HepG2 (cell line): ENCODE measurements at regions not wholly inside any gene's neighbourhood (a gene's known extent, or its start where the extent isn't known, plus 50 kb on each side); places are given as distances from the start of the nearest gene placed in this dataset.
A peak's percentile ranks its signal among the peaks of the same experiment; 100 is the strongest.

Source experiments
- ARNT ChIP-seq: fragments of 450-650 bp; IDR thresholded peaks from 2 replicates; pipeline ENCODE4 v1.6.1; 2017
- CTCF ChIP-seq: sonication (generic); formaldehyde crosslinking; IDR thresholded peaks from 2 replicates; pipeline ENCODE4 v1.5.0; 2020; ENCODE audit warnings: mild to moderate bottlenecking, missing genetic modification reagents, moderate library complexity
- GABPB1 ChIP-seq: IDR thresholded peaks from 2 replicates; pipeline ENCODE4 v1.6.1; 2016; ENCODE audit warnings: mild to moderate bottlenecking, missing genetic modification reagents, moderate library complexity, missing compliant biosample characterization
- HHEX ChIP-seq: IDR thresholded peaks from 2 replicates; pipeline ENCODE4 v1.6.1; 2016; ENCODE audit warnings: control low read depth
- HMG20A ChIP-seq: IDR thresholded peaks from 2 replicates; pipeline ENCODE4 v1.6.1; 2016; ENCODE audit warnings: borderline replicate concordance
- HMGXB4 ChIP-seq, 2 experiments: sonication (generic) in 1 of 2; formaldehyde crosslinking in 1 of 2; IDR thresholded peaks; 2 replicates each; pipeline versions ENCODE4 v1.4.0 to v1.6.1; 2018 to 2020; ENCODE audit warnings: missing genetic modification reagents in 2 of 2, borderline replicate concordance in 1 of 2, low read depth in 1 of 2, mild to moderate bottlenecking in 1 of 2, missing biosample characterization in 1 of 2
- HNF1B ChIP-seq: sonication (generic); formaldehyde crosslinking; IDR thresholded peaks from 2 replicates; pipeline ENCODE4 v1.5.1; 2020; ENCODE audit warnings: mild to moderate bottlenecking, moderate library complexity, missing genetic modification reagents
- KDM2A ChIP-seq: sonication (generic); formaldehyde crosslinking; IDR thresholded peaks from 2 replicates; pipeline ENCODE4 v1.4.0; 2020; ENCODE audit warnings: low read depth, missing genetic modification reagents, borderline replicate concordance
- KDM3A ChIP-seq: IDR thresholded peaks from 2 replicates; pipeline ENCODE4 v1.6.1; 2018; ENCODE audit warnings: low read depth, missing compliant biosample characterization
- KDM5B ChIP-seq: sonication (generic); formaldehyde crosslinking; IDR thresholded peaks from 2 replicates; pipeline ENCODE4 v1.4.0; 2020; ENCODE audit warnings: missing genetic modification reagents, mild to moderate bottlenecking, borderline replicate concordance
- MED1 ChIP-seq: sonication (generic); formaldehyde crosslinking; IDR thresholded peaks from 2 replicates; pipeline ENCODE4 v1.4.0; 2020; ENCODE audit warnings: missing genetic modification reagents
- ONECUT2 ChIP-seq: sonication (generic); formaldehyde crosslinking; IDR thresholded peaks from 2 replicates; pipeline ENCODE4 v1.4.0; 2020; ENCODE audit warnings: missing genetic modification reagents
- POLR2AphosphoS5 ChIP-seq: IDR thresholded peaks from 2 replicates; pipeline ENCODE4 v1.6.1; 2012; ENCODE audit warnings: low read depth, low read length
- ZBTB38 ChIP-seq: sonication (generic); formaldehyde crosslinking; IDR thresholded peaks from 2 replicates; pipeline ENCODE4 v1.5.1; 2020; ENCODE audit warnings: mild to moderate bottlenecking, missing genetic modification reagents
- ZBTB7B ChIP-seq: sonication (generic); formaldehyde crosslinking; IDR thresholded peaks from 2 replicates; pipeline ENCODE4 v1.4.0; 2020; ENCODE audit warnings: missing genetic modification reagents
- ZNF12 ChIP-seq: sonication (generic); formaldehyde crosslinking; IDR thresholded peaks from 2 replicates; pipeline ENCODE4 v1.5.0; 2020; ENCODE audit warnings: missing genetic modification reagents
- ZNF17 ChIP-seq: sonication (generic); formaldehyde crosslinking; IDR thresholded peaks from 2 replicates; pipeline ENCODE4 v1.5.0; 2020; ENCODE audit warnings: mild to moderate bottlenecking, missing genetic modification reagents
- ZNF275 ChIP-seq: sonication (generic); formaldehyde crosslinking; IDR thresholded peaks from 2 replicates; pipeline ENCODE4 v1.8.0; 2022; ENCODE audit warnings: missing genetic modification reagents, mild to moderate bottlenecking, inconsistent platforms, borderline replicate concordance
- ZNF292 ChIP-seq: sonication (generic); formaldehyde crosslinking; IDR thresholded peaks from 2 replicates; pipeline ENCODE4 v1.8.1; 2022; ENCODE audit warnings: mild to moderate bottlenecking, low read depth, missing genetic modification reagents, borderline replicate concordance
- ZNF362 ChIP-seq: sonication (generic); formaldehyde crosslinking; IDR thresholded peaks from 2 replicates; pipeline ENCODE4 v1.4.0; 2020; ENCODE audit warnings: missing genetic modification reagents, mild to moderate bottlenecking, borderline replicate concordance
- ZNF414 ChIP-seq: sonication (generic); formaldehyde crosslinking; IDR thresholded peaks from 2 replicates; pipeline ENCODE4 v1.5.0; 2020; ENCODE audit warnings: missing genetic modification reagents
- ZNF614 ChIP-seq: IDR thresholded peaks from 2 replicates; pipeline ENCODE4 v1.6.1; 2018; ENCODE audit warnings: missing biosample characterization, missing genetic modification reagents, inconsistent platforms, borderline replicate concordance
- ZNF629 ChIP-seq: sonication (generic); formaldehyde crosslinking; conservative IDR thresholded peaks from 2 replicates; pipeline ENCODE4 v1.5.0; 2020; ENCODE audit warnings: missing genetic modification reagents

GRCh38 chr15:53197426-53197839 lies 407.3 kb upstream of the ONECUT1 start (continued):
- TF ChIP-seq HMGXB4 (CRISPR knock-in tag; IDR thresholded peaks at IDR 0.05; ENCODE audit: borderline replicate concordance in 1 of 2, low read depth in 1 of 2): peak; percentile 47 to 69; a peak in 2 of 4 replicates
- 0 out of 2 replicates have a peak, but pooled peaks have one; percentile 49 for TF ChIP-seq KDM3A (CRISPR knock-in tag)
- no peak for TF ChIP-seq ARNT
- TF ChIP-seq ZNF614 (CRISPR knock-in tag): 0 out of 2 replicates have a peak, but pooled peaks have one; percentile 32
- peak; percentile 31 for TF ChIP-seq MED1
- TF ChIP-seq HHEX (CRISPR knock-in tag): no peak
- peak; percentile 71; the same call in 1 of the 2 replicates for TF ChIP-seq ZNF292
- TF ChIP-seq ZNF414 (CRISPR knock-in tag): peak; percentile 44; the same call in 1 of the 2 replicates
- TF ChIP-seq ZNF629 (CRISPR knock-in tag): no peak
- TF ChIP-seq ZNF362 (CRISPR knock-in tag): no peak
- TF ChIP-seq GABPB1 (CRISPR knock-in tag): peak; percentile 60; the same call in 1 of the 2 replicates
- 0 out of 2 replicates have a peak, but pooled peaks have one; percentile 33 for TF ChIP-seq ZNF12
- no peak for TF ChIP-seq ZNF275 (CRISPR knock-in tag)
- TF ChIP-seq POLR2AphosphoS5: no peak
- TF ChIP-seq HNF1B (CRISPR knock-in tag): peak; percentile 37; the same call in 1 of the 2 replicates
- TF ChIP-seq KDM5B: peak; percentile 57; the same call in 1 of the 2 replicates
- 0 out of 2 replicates have a peak, but pooled peaks have one; percentile 36 for TF ChIP-seq ZBTB38 (CRISPR knock-in tag)
- TF ChIP-seq HMG20A (CRISPR knock-in tag): 0 out of 2 replicates have a peak, but pooled peaks have one; percentile 13
- TF ChIP-seq ZBTB7B: 0 out of 2 replicates have a peak, but pooled peaks have one; percentile 25
- TF ChIP-seq ZNF17 (CRISPR knock-in tag): no peak
- peak; percentile 74; the same call in 1 of the 2 replicates for TF ChIP-seq KDM2A (CRISPR knock-in tag)
- peak; percentile 90 for TF ChIP-seq CTCF (CRISPR knock-in tag)
- TF ChIP-seq ONECUT2 (CRISPR knock-in tag): peak; percentile 85
